D721Med (cell line): ENCODE measurements at regions not wholly inside any gene's neighbourhood (a gene's known extent, or its start where the extent isn't known, plus 50 kb on each side); places are given as distances from the start of the nearest gene placed in this dataset.

Experiments
- DNase-seq: peaks from one replicate; pipeline ENCODE4 v3.0.0; 2011; ENCODE audit warnings: low spot score; ENCODE audit not compliant: insufficient read length
- FAIRE-seq: peaks from 2 replicates; lab custom pipeline; 2011; peaks lifted over from hg19 to GRCh38; lab: Jason Lieb, UNC
- CTCF ChIP-seq: IDR thresholded peaks from 2 replicates; pipeline ENCODE4 v1.5.1; 2012; ENCODE audit warnings: mild to moderate bottlenecking, control low read depth; ENCODE audit not compliant: insufficient read depth; ENCODE audit errors: missing control alignments

DNA sequence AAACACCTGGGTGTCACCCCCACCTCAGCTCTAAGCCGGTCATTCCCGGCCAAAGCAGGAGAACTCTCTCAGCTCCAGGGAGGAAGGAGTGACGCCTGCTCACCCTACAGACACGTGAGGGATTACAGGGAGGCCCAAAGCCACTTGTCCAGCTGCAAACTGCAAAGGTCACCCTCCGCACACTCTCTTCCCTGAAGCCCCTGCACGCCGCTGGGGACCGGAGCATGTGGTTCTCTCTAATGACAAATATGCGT lies 108.0 kb upstream of the ID2 start:
- FAIRE-seq: no peak
- TF ChIP-seq CTCF: no peak
- DNase-seq: no peak

GRCh38 chr2:8574196-8575037 lies 107.4 kb upstream of the ID2 start:
- no peak for DNase-seq
- no peak for TF ChIP-seq CTCF
- FAIRE-seq: no peak

DNA sequence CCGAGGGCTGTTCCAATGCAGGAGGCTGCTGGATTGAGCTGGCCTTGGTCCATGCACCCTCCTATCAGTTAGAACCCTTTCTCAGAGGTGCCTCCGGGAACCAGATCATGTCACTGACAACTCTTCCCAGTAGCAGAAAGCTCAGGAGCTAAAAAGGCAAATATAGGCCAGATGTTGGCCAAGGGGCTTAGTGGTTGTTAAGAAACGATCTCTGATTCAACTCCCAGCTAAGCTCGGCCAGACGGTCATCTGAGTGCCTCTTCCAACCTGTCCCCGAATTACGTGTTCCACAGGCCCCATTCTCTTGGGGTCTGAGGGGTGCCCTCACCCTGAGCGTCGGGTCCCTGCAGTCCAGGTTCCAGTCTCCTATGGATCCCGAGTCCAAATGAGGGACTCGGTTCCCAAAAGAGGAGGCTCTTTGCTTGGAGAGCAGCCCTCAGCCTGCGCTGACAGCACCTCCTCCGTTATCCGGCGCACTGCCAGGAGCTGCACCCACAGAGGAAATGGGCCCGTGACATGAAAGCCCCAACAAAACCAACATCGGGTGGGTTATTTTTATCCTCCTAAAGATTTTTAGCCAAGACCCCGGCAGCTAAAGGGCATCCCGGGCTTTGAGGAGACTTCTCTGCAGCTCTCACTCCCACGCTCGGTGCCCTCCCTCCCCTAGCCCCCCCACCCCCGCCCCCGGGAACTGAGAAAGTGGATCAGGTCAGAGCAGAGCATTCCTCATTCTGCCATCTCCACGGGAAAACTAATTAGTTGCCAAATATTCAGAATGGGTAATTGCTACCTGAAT lies 106.6 kb upstream of the ID2 start:
- no peak for TF ChIP-seq CTCF
- DNase-seq (no peak), FAIRE-seq (no peak)

DNA sequence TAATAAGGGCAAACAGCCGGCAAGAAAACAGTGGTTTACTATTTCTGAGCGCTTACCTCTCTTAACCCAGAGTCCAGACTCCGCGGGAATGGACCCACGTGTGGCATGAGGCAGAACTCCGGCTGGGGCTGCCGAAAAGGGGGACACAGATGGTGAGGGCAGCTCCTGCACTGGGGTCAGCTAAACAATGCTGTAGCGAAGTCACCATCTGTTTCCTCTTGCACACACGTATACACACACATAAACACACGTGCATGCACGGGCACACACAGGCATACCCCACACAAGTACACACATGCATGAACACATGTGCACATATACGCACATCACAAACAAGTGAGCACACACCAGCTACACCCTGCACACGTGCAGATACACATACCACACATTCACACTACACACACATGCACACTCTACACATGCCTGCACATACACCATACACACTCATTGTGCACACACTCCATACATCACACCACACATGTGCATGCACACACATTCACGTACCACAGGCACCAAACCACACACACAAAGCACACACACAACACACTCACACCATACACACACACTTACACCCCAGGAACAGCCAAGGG lies 105.9 kb upstream of the ID2 start:
- FAIRE-seq (no peak), DNase-seq (no peak)
- TF ChIP-seq CTCF: no peak

DNA sequence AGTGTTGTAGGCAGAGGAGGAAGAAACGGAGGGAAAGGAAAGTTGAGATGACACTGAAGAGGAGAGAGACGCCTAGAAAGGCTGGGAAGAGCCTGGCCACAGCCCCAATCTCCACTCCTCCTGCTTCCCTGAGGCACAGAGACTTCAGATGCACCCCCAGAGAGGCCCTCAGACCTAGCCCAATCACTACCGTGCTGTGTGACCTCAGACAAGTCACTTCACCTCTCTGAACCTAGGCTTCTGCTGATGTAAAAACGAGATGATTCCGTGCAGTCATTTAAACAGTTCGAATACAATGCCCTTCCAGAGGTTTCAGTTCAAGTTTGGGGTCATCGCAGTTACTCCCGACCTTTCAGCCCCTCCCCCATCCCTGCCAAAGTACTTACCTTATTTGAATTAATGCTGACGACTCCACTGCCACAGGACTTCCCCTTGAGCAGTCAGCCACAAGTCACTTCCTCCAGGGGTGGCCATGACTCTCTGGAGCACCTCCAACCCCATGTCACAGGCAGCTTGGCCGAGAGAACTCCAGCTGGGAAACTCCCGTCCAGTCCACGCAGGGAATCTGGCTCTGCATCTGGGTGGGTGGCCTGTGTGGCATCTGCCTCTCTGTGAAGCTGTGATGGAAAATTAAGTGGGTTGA lies 105.2 kb upstream of the ID2 start:
- no peak for TF ChIP-seq CTCF
- FAIRE-seq (no peak), DNase-seq (no peak)

DNA sequence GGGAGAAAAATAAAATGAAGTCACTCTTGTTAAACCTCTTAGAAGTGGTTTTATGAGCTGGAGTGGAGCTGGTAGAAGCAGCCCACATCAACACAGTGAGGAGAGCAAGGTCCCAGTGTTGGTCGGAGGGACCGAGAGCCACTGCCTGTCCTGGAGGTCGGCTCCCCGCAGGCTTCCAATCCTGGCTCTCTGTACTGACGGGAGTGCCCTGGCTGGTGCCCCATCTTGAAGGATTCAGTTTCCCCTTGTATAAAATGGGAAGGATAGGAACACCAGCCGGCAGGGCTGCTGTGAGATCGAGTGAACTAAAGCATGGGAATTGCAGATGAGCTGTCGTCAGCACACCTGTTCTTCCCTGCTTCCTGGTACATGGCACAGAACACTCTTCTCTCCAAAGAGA lies 104.3 kb upstream of the ID2 start:
- FAIRE-seq (no peak), DNase-seq (no peak)
- TF ChIP-seq CTCF: no peak
